ENCODE measurements at regions not wholly inside any gene's neighbourhood (a gene's known extent, or its start where the extent isn't known, plus 50 kb on each side); places are given as distances from the start of the nearest gene placed in this dataset.

DNA sequence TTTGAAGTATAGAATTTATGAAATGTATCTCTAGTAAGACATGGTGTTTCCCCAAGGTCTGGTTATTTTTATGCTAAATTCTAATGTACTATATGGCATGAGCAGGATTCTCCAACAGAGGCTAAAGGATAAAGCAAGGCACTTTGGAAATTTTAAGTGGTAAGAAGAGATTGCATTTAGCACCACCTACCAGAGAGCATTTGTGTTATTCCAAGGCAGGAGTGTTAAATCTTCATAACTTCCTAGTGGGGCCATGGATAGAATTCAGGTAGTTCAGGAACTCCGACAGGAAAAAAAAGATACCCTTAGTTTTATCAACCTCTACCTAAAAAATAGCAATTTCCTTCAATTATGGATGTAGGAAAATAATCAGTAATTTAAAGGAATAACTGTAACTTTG is 497.4 kb upstream of the CRIM1 start:
- no peak for FAIRE-seq
- H2BK12ac ChIP-seq (ENCODE audit: low read depth, low read length) = no peak overlapping the region
- H3K18ac ChIP-seq (ENCODE audit: extremely low read depth, low read length) = no peak overlapping the region
- H3K36me3 ChIP-seq (ENCODE audit: control insufficient read depth in 2 of 4, insufficient read depth in 4 of 4, low read length in 3 of 4) = no peaks in the 10 kb centered on the region
- no peak overlapping the region for H2BK5ac ChIP-seq (ENCODE audit: low read depth, low read length)
- no peak overlapping the region for H3K23ac ChIP-seq (ENCODE audit: insufficient read length)
- no peak overlapping the region for H2BK120ac ChIP-seq (replicated peaks; ENCODE audit: low read depth, low read length)
- H3K4ac ChIP-seq (replicated peaks; ENCODE audit: insufficient read length, low read depth, low read length) = no peak overlapping the region
- H4K5ac ChIP-seq (ENCODE audit: insufficient read length, low read depth, low read length) = no peak overlapping the region
- ChIA-PET CTCF (ENCODE audit: partially characterized antibody) (no interaction called here), POLR2A (ENCODE audit: partially characterized antibody) (no interaction called here)
- WGBS, 2 experiments (ENCODE audit: extremely low coverage in 1 of 2, insufficient coverage in 1 of 2, insufficient read length in 1 of 2, insufficient replicate concordance in 2 of 2, low coverage in 1 of 2, low lambda C conversion rate in 2 of 2, missing lambda C conversion rate in 1 of 2) = 94% methylated on average over 1 of the region's 1 CpG; no CpG with 5 or more reads in 1 of the 2 experiments
- no peaks in the 10 kb centered on the region for H3K27me3 ChIP-seq (replicated peaks in 1 of 4; ENCODE audit: control insufficient read depth in 3 of 4, extremely low read depth in 1 of 4, insufficient read depth in 3 of 4, low read length in 3 of 4)
- H3K56ac ChIP-seq (replicated peaks; ENCODE audit: insufficient read length, low read depth, low read length) = no peak overlapping the region
- no peak overlapping the region for H3K4me2 ChIP-seq (ENCODE audit: insufficient read depth in 1 of 2, low read depth in 2 of 2, low read length in 2 of 2)
- H3K14ac ChIP-seq (ENCODE audit: insufficient read length) = no peak overlapping the region
- no peak overlapping the region for H4K91ac ChIP-seq (replicated peaks; ENCODE audit: insufficient read length, low read length)
- peaks cover 0 to 4% (median 0%) of the 10 kb centered on the region in 4 experiments; a peak in 1 of 7 replicates for H3K4me1 ChIP-seq (replicated peaks in 1 of 4; ENCODE audit: control insufficient read depth in 3 of 4, insufficient read depth in 4 of 4, low read length in 3 of 4)
- H2BK15ac ChIP-seq (ENCODE audit: low read length) = no peak overlapping the region
- no peak overlapping the region for H3K9ac ChIP-seq (replicated peaks in 1 of 4; ENCODE audit: extremely low read depth in 1 of 4, low read depth in 3 of 4, low read length in 3 of 4)
- H3K79me1 ChIP-seq (ENCODE audit: low read depth, low read length) = no peaks in the 10 kb centered on the region
- no peaks in the 10 kb centered on the region for H3K23me2 ChIP-seq (ENCODE audit: low read depth, low read length)
- DNase-seq (ENCODE audit: low read depth in 1 of 2, low spot score in 2 of 2) = no peak
- H4K8ac ChIP-seq (ENCODE audit: extremely low read depth, insufficient read depth, low read length) = no peak overlapping the region
- no peak overlapping the region for H3K4me3 ChIP-seq (ENCODE audit: extremely low read depth in 1 of 4, insufficient read depth in 2 of 4, low read depth in 3 of 4, low read length in 4 of 4)
- no peak overlapping the region for H3K27ac ChIP-seq (ENCODE audit: low read depth, low read length)
- H2BK20ac ChIP-seq (ENCODE audit: low read length) = no peak overlapping the region
- H3K9me3 ChIP-seq (ENCODE audit: insufficient read depth in 2 of 2, low read depth in 1 of 2, low read length in 1 of 2) = no peaks in the 10 kb centered on the region
- no peak overlapping the region for H2AK5ac ChIP-seq (ENCODE audit: low read depth, low read length)
- no peaks in the 10 kb centered on the region for H4K20me1 ChIP-seq (replicated peaks in 1 of 2; ENCODE audit: control insufficient read depth in 1 of 2, insufficient read depth in 2 of 2, low read length in 2 of 2)
- H2AFZ ChIP-seq (ENCODE audit: low read length) = no peak overlapping the region
- H3K79me2 ChIP-seq (ENCODE audit: control insufficient read depth in 1 of 2, insufficient read depth in 2 of 2, low read length in 2 of 2) = no peaks in the 10 kb centered on the region
- TF ChIP-seq TBP (IDR thresholded peaks at IDR 0.05; ENCODE audit: low read depth, low read length) = no peak
- TF ChIP-seq JUND (IDR thresholded peaks at IDR 0.05; ENCODE audit: low read length) = no peak
- TF ChIP-seq TEAD4 (IDR thresholded peaks at IDR 0.05; ENCODE audit: low read depth, low read length) = no peak
- TF ChIP-seq KDM4A (IDR thresholded peaks at IDR 0.05; ENCODE audit: low read depth, low read length, severe bottlenecking) = no peak
- TF ChIP-seq SIX5 (IDR thresholded peaks at IDR 0.05; ENCODE audit: low read depth, low read length) = no peak
- no peak for TF ChIP-seq POU5F1 (IDR thresholded peaks at IDR 0.05; ENCODE audit: low read depth, low read length)
- no peak for TF ChIP-seq RXRA (IDR thresholded peaks at IDR 0.05; ENCODE audit: insufficient read depth, low read depth, low read length)
- no peak for TF ChIP-seq RFX5 (IDR thresholded peaks at IDR 0.05; ENCODE audit: borderline replicate concordance, low read depth, low read length)
- TF ChIP-seq BCL11A (IDR thresholded peaks at IDR 0.05; ENCODE audit: low read depth in 2 of 2, low read length in 2 of 2) = no peak
- no peak for TF ChIP-seq CBX5 (IDR thresholded peaks at IDR 0.05; ENCODE audit: low read depth, low read length)
- no peak for TF ChIP-seq POLR2A (IDR thresholded peaks at IDR 0.05; ENCODE audit: control extremely low read depth in 1 of 2, low read depth in 2 of 2, low read length in 2 of 2)
- no peak for TF ChIP-seq CBX8 (IDR thresholded peaks at IDR 0.05; ENCODE audit: borderline replicate concordance, low read depth, low read length)
- TF ChIP-seq SUZ12 (IDR thresholded peaks at IDR 0.05; ENCODE audit: low read length) = no peak
- no peak for TF ChIP-seq USF2 (IDR thresholded peaks at IDR 0.05; ENCODE audit: low read length)
- TF ChIP-seq FOSL1 (IDR thresholded peaks at IDR 0.05; ENCODE audit: insufficient read depth, low read depth, low read length) = no peak

Measured in H1 (cell line).